ENCODE measurements at regions not wholly inside any gene's neighbourhood (a gene's known extent, or its start where the extent isn't known, plus 50 kb on each side); places are given as distances from the start of the nearest gene placed in this dataset.

DNA sequence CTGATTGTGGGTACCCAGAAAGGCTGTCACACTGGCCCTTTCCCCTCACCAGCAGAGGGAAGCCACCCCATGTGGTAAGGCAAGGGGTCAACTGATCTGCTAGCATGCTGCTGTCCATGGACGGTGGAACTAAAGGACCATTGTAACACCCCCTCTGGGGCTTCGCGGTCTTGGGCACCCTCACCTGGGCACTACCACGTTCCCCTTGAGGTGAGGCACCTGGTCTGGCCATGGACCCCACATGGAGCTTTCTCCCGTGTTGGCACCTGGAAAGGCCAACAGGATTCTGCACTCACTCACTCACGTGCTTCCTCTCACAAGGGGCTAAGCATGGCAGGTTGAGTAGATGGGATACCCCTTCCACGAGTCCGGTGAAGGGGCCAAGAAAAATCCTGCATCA lies 72.0 kb upstream of the RFX3 start:
- Histone ChIP-seq H3K9me3 (ENCODE audit: insufficient read depth, low read length) (no peaks in the 10 kb centered on the region), H3K27me3 (ENCODE audit: low read depth, low read length) (peaks cover 4% of the 10 kb centered on the region), H3K4me2 (ENCODE audit: low read length) (no peak overlapping the region), H3K4me1 (ENCODE audit: low read length) (no peaks in the 10 kb centered on the region), H3K4me3 (ENCODE audit: low read length) (no peak overlapping the region), H2AFZ (ENCODE audit: low read depth, low read length) (no peak overlapping the region), H3K27ac (ENCODE audit: low read length) (no peak overlapping the region), H4K20me1 (ENCODE audit: insufficient read depth, low read length) (no peaks in the 10 kb centered on the region), H3K79me2 (ENCODE audit: low read length) (no peaks in the 10 kb centered on the region), H3K36me3 (replicated peaks; ENCODE audit: low read depth, low read length) (no peaks in the 10 kb centered on the region), H3K9ac (ENCODE audit: low read length) (no peak overlapping the region)
- no peak for TF ChIP-seq EZH2phosphoT487 (IDR thresholded peaks at IDR 0.05; ENCODE audit: low read depth)
- TF ChIP-seq, protein P1, sequence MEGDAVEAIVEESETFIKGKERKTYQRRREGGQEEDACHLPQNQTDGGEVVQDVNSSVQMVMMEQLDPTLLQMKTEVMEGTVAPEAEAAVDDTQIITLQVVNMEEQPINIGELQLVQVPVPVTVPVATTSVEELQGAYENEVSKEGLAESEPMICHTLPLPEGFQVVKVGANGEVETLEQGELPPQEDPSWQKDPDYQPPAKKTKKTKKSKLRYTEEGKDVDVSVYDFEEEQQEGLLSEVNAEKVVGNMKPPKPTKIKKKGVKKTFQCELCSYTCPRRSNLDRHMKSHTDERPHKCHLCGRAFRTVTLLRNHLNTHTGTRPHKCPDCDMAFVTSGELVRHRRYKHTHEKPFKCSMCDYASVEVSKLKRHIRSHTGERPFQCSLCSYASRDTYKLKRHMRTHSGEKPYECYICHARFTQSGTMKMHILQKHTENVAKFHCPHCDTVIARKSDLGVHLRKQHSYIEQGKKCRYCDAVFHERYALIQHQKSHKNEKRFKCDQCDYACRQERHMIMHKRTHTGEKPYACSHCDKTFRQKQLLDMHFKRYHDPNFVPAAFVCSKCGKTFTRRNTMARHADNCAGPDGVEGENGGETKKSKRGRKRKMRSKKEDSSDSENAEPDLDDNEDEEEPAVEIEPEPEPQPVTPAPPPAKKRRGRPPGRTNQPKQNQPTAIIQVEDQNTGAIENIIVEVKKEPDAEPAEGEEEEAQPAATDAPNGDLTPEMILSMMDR (IDR thresholded peaks at IDR 0.05; ENCODE audit: low read depth, low read length) = no peak

DNA sequence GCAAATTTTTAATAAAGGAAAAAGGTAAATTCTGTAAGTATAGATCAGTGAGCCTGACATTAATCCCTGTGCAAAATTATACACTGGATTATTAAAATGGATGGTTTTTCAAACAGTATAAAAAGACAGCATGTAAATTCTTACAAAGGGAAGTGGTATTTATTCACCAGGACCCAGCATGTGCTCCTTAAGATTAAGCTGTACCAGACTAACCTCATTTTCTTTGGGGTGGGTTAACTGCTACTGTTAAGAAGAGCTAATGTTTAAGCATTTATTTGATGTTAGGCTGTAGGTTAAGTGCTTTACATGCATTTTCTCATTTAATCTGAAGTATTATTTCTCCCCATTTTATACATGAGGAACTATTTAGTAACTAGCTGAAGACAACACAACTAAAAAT lies 60.3 kb upstream of the RFX3 start:
- no peak overlapping the region for H3K4me3 ChIP-seq (ENCODE audit: low read length)
- H4K20me1 ChIP-seq (ENCODE audit: insufficient read depth, low read length) = no peaks in the 10 kb centered on the region
- H3K9me3 ChIP-seq (ENCODE audit: insufficient read depth, low read length) = peaks cover 3% of the 10 kb centered on the region; the same call in 1 of the 2 replicates
- TF ChIP-seq, protein P1 (IDR thresholded peaks at IDR 0.05; ENCODE audit: low read depth, low read length) = no peak
- TF ChIP-seq EZH2phosphoT487 (IDR thresholded peaks at IDR 0.05; ENCODE audit: low read depth) = no peak
- no peak overlapping the region for H3K27ac ChIP-seq (ENCODE audit: low read length)
- H3K27me3 ChIP-seq (ENCODE audit: low read depth, low read length) = no peaks in the 10 kb centered on the region
- no peaks in the 10 kb centered on the region for H3K4me1 ChIP-seq (ENCODE audit: low read length)
- no peak overlapping the region for H3K9ac ChIP-seq (ENCODE audit: low read length)
- no peaks in the 10 kb centered on the region for H3K36me3 ChIP-seq (replicated peaks; ENCODE audit: low read depth, low read length)
- no peak overlapping the region for H3K4me2 ChIP-seq (ENCODE audit: low read length)
- H3K79me2 ChIP-seq (ENCODE audit: low read length) = no peaks in the 10 kb centered on the region
- no peak overlapping the region for H2AFZ ChIP-seq (ENCODE audit: low read depth, low read length)

- no peaks in the 10 kb centered on the region for H3K4me1 ChIP-seq (ENCODE audit: low read length)
- H3K4me2 ChIP-seq (ENCODE audit: low read length) = no peak overlapping the region
- H3K27ac ChIP-seq (ENCODE audit: low read length) = no peak overlapping the region
- no peak overlapping the region for H2AFZ ChIP-seq (ENCODE audit: low read depth, low read length)
- no peaks in the 10 kb centered on the region for H3K79me2 ChIP-seq (ENCODE audit: low read length)
- H3K9me3 ChIP-seq (ENCODE audit: insufficient read depth, low read length) = peaks cover 3% of the 10 kb centered on the region; the same call in 1 of the 2 replicates
- no peaks in the 10 kb centered on the region for H3K27me3 ChIP-seq (ENCODE audit: low read depth, low read length)
- TF ChIP-seq EZH2phosphoT487 (IDR thresholded peaks at IDR 0.05; ENCODE audit: low read depth) = no peak
- TF ChIP-seq, protein P1 (IDR thresholded peaks at IDR 0.05; ENCODE audit: low read depth, low read length) = no peak
- no peaks in the 10 kb centered on the region for H4K20me1 ChIP-seq (ENCODE audit: insufficient read depth, low read length)
- H3K4me3 ChIP-seq (ENCODE audit: low read length) = no peak overlapping the region
- H3K9ac ChIP-seq (ENCODE audit: low read length) = no peak overlapping the region
- H3K36me3 ChIP-seq (replicated peaks; ENCODE audit: low read depth, low read length) = no peaks in the 10 kb centered on the region
Observed at GRCh38 chr9:3585606-3586005, 59.8 kb upstream of the RFX3 start.

- H3K4me2 ChIP-seq (ENCODE audit: low read length) = no peak overlapping the region
- H2AFZ ChIP-seq (ENCODE audit: low read depth, low read length) = no peak overlapping the region
- H3K27me3 ChIP-seq (ENCODE audit: low read depth, low read length) = no peaks in the 10 kb centered on the region
- H3K27ac ChIP-seq (ENCODE audit: low read length) = no peak overlapping the region
- H4K20me1 ChIP-seq (ENCODE audit: insufficient read depth, low read length) = no peaks in the 10 kb centered on the region
- no peak overlapping the region for H3K9ac ChIP-seq (ENCODE audit: low read length)
- no peaks in the 10 kb centered on the region for H3K79me2 ChIP-seq (ENCODE audit: low read length)
- TF ChIP-seq EZH2phosphoT487 (IDR thresholded peaks at IDR 0.05; ENCODE audit: low read depth) = no peak
- TF ChIP-seq, protein P1 (IDR thresholded peaks at IDR 0.05; ENCODE audit: low read depth, low read length) = no peak
- H3K4me3 ChIP-seq (ENCODE audit: low read length) = no peak overlapping the region
- no peaks in the 10 kb centered on the region for H3K36me3 ChIP-seq (replicated peaks; ENCODE audit: low read depth, low read length)
- H3K9me3 ChIP-seq (ENCODE audit: insufficient read depth, low read length) = peaks cover 3% of the 10 kb centered on the region; the same call in 1 of the 2 replicates
- peaks cover 12% of the 10 kb centered on the region for H3K4me1 ChIP-seq (ENCODE audit: low read length)
Observed at GRCh38 chr9:3578786-3579185, 53.0 kb upstream of the RFX3 start.
